GM23338 (cell line): ENCODE measurements at regions not wholly inside any gene's neighbourhood (a gene's known extent, or its start where the extent isn't known, plus 50 kb on each side); places are given as distances from the start of the nearest gene placed in this dataset.

Source experiments
- ATAC-seq: fragments of 200-7000 bp; cut with Tn5 transposase; 3 replicates; pipeline ENCODE4 v1.9.1; 2020
- DNase-seq: peaks from one replicate; pipeline ENCODE4 v3.0.0-alpha.2; 2015; ENCODE audit warnings: low spot score
- H2AFZ ChIP-seq: fragments of 200-600 bp; sonication (generic); 2 replicates; pipeline ENCODE4 v1.8.0; 2016; ENCODE audit warnings: antibody characterized with exemption, mild to moderate bottlenecking, moderate library complexity
- H3F3A ChIP-seq: fragments of 200-600 bp; sonication (generic); replicated peaks from 2 replicates; pipeline ENCODE4 v1.8.0; 2017; ENCODE audit warnings: antibody characterized with exemption, mixed run types, low read depth
- H3K27ac ChIP-seq: fragments of 200-600 bp; sonication (generic); 2 replicates; pipeline ENCODE4 v1.6.1; 2016; ENCODE audit warnings: low read depth
- H3K27me3 ChIP-seq: fragments of 200-600 bp; sonication (generic); 2 replicates; pipeline ENCODE4 v1.8.0; 2016; ENCODE audit warnings: mild to moderate bottlenecking, mixed run types, moderate library complexity; ENCODE audit not compliant: insufficient read depth
- H3K36me3 ChIP-seq: fragments of 200-600 bp; sonication (generic); 2 replicates; pipeline ENCODE4 v1.8.0; 2016; ENCODE audit warnings: mild to moderate bottlenecking; ENCODE audit not compliant: insufficient read depth
- H3K4me1 ChIP-seq: fragments of 200-600 bp; sonication (generic); 2 replicates; pipeline ENCODE4 v1.8.0; 2016; ENCODE audit warnings: mild to moderate bottlenecking, moderate library complexity; ENCODE audit not compliant: insufficient read depth
- H3K4me2 ChIP-seq: fragments of 200-600 bp; sonication (generic); 2 replicates; pipeline ENCODE4 v1.7.1; 2017; ENCODE audit warnings: mixed run types
- H3K4me3 ChIP-seq: fragments of 200-600 bp; sonication (generic); 2 replicates; pipeline ENCODE4 v1.6.1; 2016; ENCODE audit warnings: mixed run types
- H3K79me2 ChIP-seq: fragments of 200-600 bp; sonication (generic); replicated peaks from 2 replicates; pipeline ENCODE4 v1.8.0; 2017; ENCODE audit warnings: mild to moderate bottlenecking; ENCODE audit not compliant: insufficient read depth
- H3K9me2 ChIP-seq: fragments of 200-600 bp; sonication (generic); 2 replicates; pipeline ENCODE4 v1.8.0; 2017; ENCODE audit not compliant: insufficient read depth
- H4K20me1 ChIP-seq: fragments of 200-600 bp; sonication (generic); replicated peaks from 2 replicates; pipeline ENCODE4 v1.8.0; 2017; ENCODE audit warnings: mild to moderate bottlenecking; ENCODE audit not compliant: insufficient read depth
- H3K27ac Mint-ChIP-seq: 2 replicates; pipeline ENCODE4 v1.8.0; 2020; ENCODE audit warnings: inconsistent platforms, mild to moderate bottlenecking, moderate library complexity, mixed read lengths
- H3K27me3 Mint-ChIP-seq: 3 replicates; pipeline ENCODE4 v1.8.0; 2022; ENCODE audit warnings: low read depth, mild to moderate bottlenecking, moderate library complexity, mixed read lengths, inconsistent platforms; ENCODE audit not compliant: insufficient read depth, poor library complexity
- H3K36me3 Mint-ChIP-seq: 3 replicates; pipeline ENCODE4 v1.8.0; 2021; ENCODE audit warnings: low read depth, mild to moderate bottlenecking, inconsistent platforms, moderate library complexity, mixed read lengths
- H3K4me1 Mint-ChIP-seq: 3 replicates; pipeline ENCODE4 v1.8.0; 2020; ENCODE audit warnings: mild to moderate bottlenecking, inconsistent platforms, mixed read lengths
- H3K4me3 Mint-ChIP-seq: 3 replicates; pipeline ENCODE4 v1.8.0; 2021; ENCODE audit warnings: moderate library complexity, mild to moderate bottlenecking, inconsistent platforms, mixed read lengths
- H3K9me3 Mint-ChIP-seq: 3 replicates; pipeline ENCODE4 v1.8.0; 2020; ENCODE audit warnings: moderate library complexity, mild to moderate bottlenecking, inconsistent platforms, mixed read lengths
- CREB1 ChIP-seq: fragments of 250-450 bp; sonication (Bioruptor Pico); IDR thresholded peaks from 2 replicates; pipeline ENCODE4 v1.5.0; 2020; ENCODE audit warnings: low read depth, mild to moderate bottlenecking, moderate library complexity
- CTCF ChIP-seq, 2 experiments: fragments of 200-600 bp in 1 of 2; sonication (generic) in 1 of 2; conservative IDR thresholded peaks; 2 replicates each; pipeline versions ENCODE4 v1.5.1 to v1.6.1; 2016 to 2017; ENCODE audit warnings: antibody characterized with exemption in 2 of 2, low read depth in 2 of 2, mild to moderate bottlenecking in 2 of 2, moderate library complexity in 1 of 2
- ETS1 ChIP-seq: IDR thresholded peaks from 2 replicates; pipeline ENCODE4 v1.6.1; 2016; ENCODE audit warnings: antibody characterized with exemption
- EZH2 ChIP-seq: fragments of 200-600 bp; sonication (generic); IDR thresholded peaks from one replicate; pipeline ENCODE4 v1.8.0; 2017; ENCODE audit warnings: antibody characterized with exemption, mild to moderate bottlenecking, low read depth; ENCODE audit not compliant: unreplicated experiment
- EZH2phosphoT487 ChIP-seq: fragments of 200-600 bp; sonication (generic); IDR thresholded peaks from one replicate; pipeline ENCODE4 v1.8.1; 2018; ENCODE audit warnings: antibody characterized with exemption; ENCODE audit not compliant: unreplicated experiment
- JUNB ChIP-seq: IDR thresholded peaks from one replicate; pipeline ENCODE4 v1.6.1; 2016; ENCODE audit warnings: antibody characterized with exemption; ENCODE audit not compliant: unreplicated experiment
- NANOG ChIP-seq: IDR thresholded peaks from 2 replicates; pipeline ENCODE4 v1.6.1; 2016; ENCODE audit warnings: antibody characterized with exemption, borderline replicate concordance
- POLR2AphosphoS5 ChIP-seq: IDR thresholded peaks from 2 replicates; pipeline ENCODE4 v1.6.1; 2016; ENCODE audit warnings: antibody characterized with exemption, low read depth
- STAT1 ChIP-seq: IDR thresholded peaks from one replicate; pipeline ENCODE4 v1.6.1; 2016; ENCODE audit warnings: antibody characterized with exemption; ENCODE audit not compliant: unreplicated experiment
- ZNF114 ChIP-seq: fragments of 250-450 bp; sonication (Bioruptor Pico); IDR thresholded peaks from 2 replicates; pipeline ENCODE4 v1.5.0; 2020; ENCODE audit warnings: mild to moderate bottlenecking, moderate library complexity
- ZNF331 ChIP-seq: fragments of 250-450 bp; sonication (Bioruptor Pico); IDR thresholded peaks from 2 replicates; pipeline ENCODE4 v1.5.0; 2020; ENCODE audit warnings: low read depth, mild to moderate bottlenecking, moderate library complexity
- TF ChIP-seq, protein P1 (sequence below): fragments of 250-450 bp; sonication (Bioruptor Pico); IDR thresholded peaks from 2 replicates; pipeline ENCODE4 v1.5.0; 2020; ENCODE audit warnings: mild to moderate bottlenecking, moderate library complexity
- TF ChIP-seq, protein P2 (sequence below): IDR thresholded peaks from one replicate; pipeline ENCODE4 v1.6.1; 2018; ENCODE audit warnings: antibody characterized with exemption; ENCODE audit not compliant: unreplicated experiment

DNA sequence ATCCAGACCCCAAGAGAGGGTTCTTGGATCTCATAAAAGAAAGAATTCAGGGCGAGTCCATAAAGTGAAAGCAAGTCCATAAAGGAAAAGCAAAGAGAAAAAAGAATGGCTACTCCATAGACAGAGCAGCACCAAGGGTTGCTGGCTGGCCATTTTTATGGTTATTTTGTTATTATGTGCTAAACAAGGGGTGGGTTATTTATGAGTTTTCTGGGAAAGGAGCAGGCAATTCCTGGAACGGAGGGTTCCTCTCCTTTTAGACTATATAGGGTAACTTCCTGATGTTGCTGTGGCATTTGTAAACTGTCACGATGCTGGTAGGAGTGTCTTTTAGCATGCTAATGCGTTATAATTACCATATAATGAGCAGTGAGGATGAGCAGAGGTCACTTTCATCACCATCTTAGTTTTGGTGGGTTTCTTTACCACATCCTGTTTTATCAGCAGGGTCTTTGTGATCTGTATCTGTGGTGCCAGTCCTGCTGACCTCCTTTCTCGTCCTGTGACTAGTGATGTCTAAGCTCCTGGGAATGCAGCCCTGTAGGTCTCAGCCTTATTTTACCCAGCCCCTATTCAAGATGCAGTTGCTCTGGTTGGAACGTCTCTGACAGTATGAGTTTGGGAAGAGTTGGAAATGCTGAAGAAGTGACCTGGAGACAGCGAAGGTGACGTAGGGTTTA is 100.5 kb downstream of the ZNF664 start:
- Histone ChIP-seq H3K4me1 (peaks cover 21% of the 10 kb centered on the region), H3K4me3 (no peak overlapping the region), H3K36me3 (no peaks in the 10 kb centered on the region), H3K79me2 (no peaks in the 10 kb centered on the region), H2AFZ (no peak overlapping the region), H3F3A (no peaks in the 10 kb centered on the region), H3K27ac (no peak overlapping the region), H3K4me2 (no peak overlapping the region), H3K27me3 (no peaks in the 10 kb centered on the region), H3K9me2 (no peaks in the 10 kb centered on the region), H4K20me1 (no peaks in the 10 kb centered on the region)
- Mint-ChIP-seq H3K27me3 (peaks cover 10% of the 10 kb centered on the region), H3K4me3 (no peak overlapping the region), H3K27ac (peak overlapping the region; percentile 10; the same call in 1 of the 2 replicates), H3K9me3 (no peaks in the 10 kb centered on the region; the same call in 2 of the 3 replicates), H3K36me3 (no peaks in the 10 kb centered on the region), H3K4me1 (peaks cover 36% of the 10 kb centered on the region)
- ATAC-seq = no peak
- TF ChIP-seq CREB1 (CRISPR knock-in tag) (no peak), STAT1 (no peak), JUNB (no peak), ETS1 (no peak), ZNF331 (CRISPR knock-in tag) (no peak), EZH2 (no peak), POLR2AphosphoS5 (no peak), NANOG (no peak), CTCF (conservative IDR thresholded peaks at IDR 0.05; ENCODE audit: low read depth in 2 of 2) (no peak), EZH2phosphoT487 (no peak), ZNF114 (CRISPR knock-in tag) (no peak)
- TF ChIP-seq, protein P1, sequence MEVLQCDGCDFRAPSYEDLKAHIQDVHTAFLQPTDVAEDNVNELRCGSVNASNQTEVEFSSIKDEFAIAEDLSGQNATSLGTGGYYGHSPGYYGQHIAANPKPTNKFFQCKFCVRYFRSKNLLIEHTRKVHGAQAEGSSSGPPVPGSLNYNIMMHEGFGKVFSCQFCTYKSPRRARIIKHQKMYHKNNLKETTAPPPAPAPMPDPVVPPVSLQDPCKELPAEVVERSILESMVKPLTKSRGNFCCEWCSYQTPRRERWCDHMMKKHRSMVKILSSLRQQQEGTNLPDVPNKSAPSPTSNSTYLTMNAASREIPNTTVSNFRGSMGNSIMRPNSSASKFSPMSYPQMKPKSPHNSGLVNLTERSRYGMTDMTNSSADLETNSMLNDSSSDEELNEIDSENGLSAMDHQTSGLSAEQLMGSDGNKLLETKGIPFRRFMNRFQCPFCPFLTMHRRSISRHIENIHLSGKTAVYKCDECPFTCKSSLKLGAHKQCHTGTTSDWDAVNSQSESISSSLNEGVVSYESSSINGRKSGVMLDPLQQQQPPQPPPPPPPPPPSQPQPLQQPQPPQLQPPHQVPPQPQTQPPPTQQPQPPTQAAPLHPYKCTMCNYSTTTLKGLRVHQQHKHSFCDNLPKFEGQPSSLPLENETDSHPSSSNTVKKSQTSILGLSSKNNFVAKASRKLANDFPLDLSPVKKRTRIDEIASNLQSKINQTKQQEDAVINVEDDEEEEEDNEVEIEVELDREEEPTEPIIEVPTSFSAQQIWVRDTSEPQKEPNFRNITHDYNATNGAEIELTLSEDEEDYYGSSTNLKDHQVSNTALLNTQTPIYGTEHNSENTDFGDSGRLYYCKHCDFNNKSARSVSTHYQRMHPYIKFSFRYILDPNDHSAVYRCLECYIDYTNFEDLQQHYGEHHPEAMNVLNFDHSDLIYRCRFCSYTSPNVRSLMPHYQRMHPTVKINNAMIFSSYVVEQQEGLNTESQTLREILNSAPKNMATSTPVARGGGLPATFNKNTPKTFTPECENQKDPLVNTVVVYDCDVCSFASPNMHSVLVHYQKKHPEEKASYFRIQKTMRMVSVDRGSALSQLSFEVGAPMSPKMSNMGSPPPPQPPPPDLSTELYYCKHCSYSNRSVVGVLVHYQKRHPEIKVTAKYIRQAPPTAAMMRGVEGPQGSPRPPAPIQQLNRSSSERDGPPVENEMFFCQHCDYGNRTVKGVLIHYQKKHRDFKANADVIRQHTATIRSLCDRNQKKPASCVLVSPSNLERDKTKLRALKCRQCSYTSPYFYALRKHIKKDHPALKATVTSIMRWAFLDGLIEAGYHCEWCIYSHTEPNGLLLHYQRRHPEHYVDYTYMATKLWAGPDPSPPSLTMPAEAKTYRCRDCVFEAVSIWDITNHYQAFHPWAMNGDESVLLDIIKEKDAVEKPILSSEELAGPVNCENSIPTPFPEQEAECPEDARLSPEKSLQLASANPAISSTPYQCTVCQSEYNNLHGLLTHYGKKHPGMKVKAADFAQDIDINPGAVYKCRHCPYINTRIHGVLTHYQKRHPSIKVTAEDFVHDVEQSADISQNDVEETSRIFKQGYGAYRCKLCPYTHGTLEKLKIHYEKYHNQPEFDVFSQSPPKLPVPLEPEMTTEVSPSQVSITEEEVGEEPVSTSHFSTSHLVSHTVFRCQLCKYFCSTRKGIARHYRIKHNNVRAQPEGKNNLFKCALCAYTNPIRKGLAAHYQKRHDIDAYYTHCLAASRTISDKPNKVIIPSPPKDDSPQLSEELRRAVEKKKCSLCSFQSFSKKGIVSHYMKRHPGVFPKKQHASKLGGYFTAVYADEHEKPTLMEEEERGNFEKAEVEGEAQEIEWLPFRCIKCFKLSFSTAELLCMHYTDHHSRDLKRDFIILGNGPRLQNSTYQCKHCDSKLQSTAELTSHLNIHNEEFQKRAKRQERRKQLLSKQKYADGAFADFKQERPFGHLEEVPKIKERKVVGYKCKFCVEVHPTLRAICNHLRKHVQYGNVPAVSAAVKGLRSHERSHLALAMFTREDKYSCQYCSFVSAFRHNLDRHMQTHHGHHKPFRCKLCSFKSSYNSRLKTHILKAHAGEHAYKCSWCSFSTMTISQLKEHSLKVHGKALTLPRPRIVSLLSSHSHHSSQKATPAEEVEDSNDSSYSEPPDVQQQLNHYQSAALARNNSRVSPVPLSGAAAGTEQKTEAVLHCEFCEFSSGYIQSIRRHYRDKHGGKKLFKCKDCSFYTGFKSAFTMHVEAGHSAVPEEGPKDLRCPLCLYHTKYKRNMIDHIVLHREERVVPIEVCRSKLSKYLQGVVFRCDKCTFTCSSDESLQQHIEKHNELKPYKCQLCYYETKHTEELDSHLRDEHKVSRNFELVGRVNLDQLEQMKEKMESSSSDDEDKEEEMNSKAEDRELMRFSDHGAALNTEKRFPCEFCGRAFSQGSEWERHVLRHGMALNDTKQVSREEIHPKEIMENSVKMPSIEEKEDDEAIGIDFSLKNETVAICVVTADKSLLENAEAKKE (CRISPR knock-in tag) = no peak
- TF ChIP-seq, protein P2, sequence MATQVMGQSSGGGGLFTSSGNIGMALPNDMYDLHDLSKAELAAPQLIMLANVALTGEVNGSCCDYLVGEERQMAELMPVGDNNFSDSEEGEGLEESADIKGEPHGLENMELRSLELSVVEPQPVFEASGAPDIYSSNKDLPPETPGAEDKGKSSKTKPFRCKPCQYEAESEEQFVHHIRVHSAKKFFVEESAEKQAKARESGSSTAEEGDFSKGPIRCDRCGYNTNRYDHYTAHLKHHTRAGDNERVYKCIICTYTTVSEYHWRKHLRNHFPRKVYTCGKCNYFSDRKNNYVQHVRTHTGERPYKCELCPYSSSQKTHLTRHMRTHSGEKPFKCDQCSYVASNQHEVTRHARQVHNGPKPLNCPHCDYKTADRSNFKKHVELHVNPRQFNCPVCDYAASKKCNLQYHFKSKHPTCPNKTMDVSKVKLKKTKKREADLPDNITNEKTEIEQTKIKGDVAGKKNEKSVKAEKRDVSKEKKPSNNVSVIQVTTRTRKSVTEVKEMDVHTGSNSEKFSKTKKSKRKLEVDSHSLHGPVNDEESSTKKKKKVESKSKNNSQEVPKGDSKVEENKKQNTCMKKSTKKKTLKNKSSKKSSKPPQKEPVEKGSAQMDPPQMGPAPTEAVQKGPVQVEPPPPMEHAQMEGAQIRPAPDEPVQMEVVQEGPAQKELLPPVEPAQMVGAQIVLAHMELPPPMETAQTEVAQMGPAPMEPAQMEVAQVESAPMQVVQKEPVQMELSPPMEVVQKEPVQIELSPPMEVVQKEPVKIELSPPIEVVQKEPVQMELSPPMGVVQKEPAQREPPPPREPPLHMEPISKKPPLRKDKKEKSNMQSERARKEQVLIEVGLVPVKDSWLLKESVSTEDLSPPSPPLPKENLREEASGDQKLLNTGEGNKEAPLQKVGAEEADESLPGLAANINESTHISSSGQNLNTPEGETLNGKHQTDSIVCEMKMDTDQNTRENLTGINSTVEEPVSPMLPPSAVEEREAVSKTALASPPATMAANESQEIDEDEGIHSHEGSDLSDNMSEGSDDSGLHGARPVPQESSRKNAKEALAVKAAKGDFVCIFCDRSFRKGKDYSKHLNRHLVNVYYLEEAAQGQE = no peak
- no peak for DNase-seq
